Vagina (tissue), 2 donors: ENCODE measurements at regions not wholly inside any gene's neighbourhood (a gene's known extent, or its start where the extent isn't known, plus 50 kb on each side); places are given as distances from the start of the nearest gene placed in this dataset.

Experiments used
- CTCF ChIP-seq, 3 experiments: fragments of 450-650 bp in 2 of 3; fragments of 200-600 bp in 1 of 3; sonication (generic) in 1 of 3; IDR thresholded peaks; one replicate each; pipeline ENCODE4 v1.5.1; 2017 to 2019; ENCODE audit warnings: antibody characterized with exemption in 3 of 3, mild to moderate bottlenecking in 2 of 3, moderate library complexity in 2 of 3
- POLR2AphosphoS5 ChIP-seq, 2 donors: sonication (generic); formaldehyde crosslinking; IDR thresholded peaks; one replicate each; pipeline ENCODE4 v1.9.0; 2017; ENCODE audit warnings: antibody characterized with exemption in 2 of 2, mild to moderate bottlenecking in 2 of 2, low read depth in 1 of 2; ENCODE audit not compliant: insufficient read depth in 1 of 2

GRCh38 chrX:99305573-99305972 lies 1104.5 kb downstream of the PCDH19 start:
- no peak for TF ChIP-seq CTCF (IDR thresholded peaks at IDR 0.05)
- no peak for TF ChIP-seq POLR2AphosphoS5 (IDR thresholded peaks at IDR 0.05; ENCODE audit: insufficient read depth in 1 of 2, low read depth in 1 of 2)
